ENCODE measurements at regions not wholly inside any gene's neighbourhood (a gene's known extent, or its start where the extent isn't known, plus 50 kb on each side); places are given as distances from the start of the nearest gene placed in this dataset.

DNA sequence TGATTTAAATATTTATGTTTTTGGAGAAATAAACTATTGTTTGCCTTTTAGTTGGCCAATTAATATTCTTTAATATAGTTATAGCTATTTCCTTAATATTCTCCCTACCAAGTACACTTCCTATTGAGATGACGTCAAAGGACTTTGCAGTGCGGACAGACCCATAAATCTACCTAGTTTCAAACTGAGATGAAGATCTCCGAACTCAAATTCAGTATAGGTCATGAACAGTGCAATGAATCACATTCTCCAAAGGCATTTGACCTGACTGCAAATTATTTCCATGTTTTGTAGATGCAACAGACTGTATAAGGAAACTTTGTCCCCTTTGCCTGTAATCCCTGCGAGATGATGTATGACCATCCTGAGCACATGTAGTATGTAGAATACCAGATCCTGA, 342.6 kb upstream of the FIGN start:
- TF ChIP-seq, protein P1, sequence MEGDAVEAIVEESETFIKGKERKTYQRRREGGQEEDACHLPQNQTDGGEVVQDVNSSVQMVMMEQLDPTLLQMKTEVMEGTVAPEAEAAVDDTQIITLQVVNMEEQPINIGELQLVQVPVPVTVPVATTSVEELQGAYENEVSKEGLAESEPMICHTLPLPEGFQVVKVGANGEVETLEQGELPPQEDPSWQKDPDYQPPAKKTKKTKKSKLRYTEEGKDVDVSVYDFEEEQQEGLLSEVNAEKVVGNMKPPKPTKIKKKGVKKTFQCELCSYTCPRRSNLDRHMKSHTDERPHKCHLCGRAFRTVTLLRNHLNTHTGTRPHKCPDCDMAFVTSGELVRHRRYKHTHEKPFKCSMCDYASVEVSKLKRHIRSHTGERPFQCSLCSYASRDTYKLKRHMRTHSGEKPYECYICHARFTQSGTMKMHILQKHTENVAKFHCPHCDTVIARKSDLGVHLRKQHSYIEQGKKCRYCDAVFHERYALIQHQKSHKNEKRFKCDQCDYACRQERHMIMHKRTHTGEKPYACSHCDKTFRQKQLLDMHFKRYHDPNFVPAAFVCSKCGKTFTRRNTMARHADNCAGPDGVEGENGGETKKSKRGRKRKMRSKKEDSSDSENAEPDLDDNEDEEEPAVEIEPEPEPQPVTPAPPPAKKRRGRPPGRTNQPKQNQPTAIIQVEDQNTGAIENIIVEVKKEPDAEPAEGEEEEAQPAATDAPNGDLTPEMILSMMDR (IDR thresholded peaks at IDR 0.05) = no peak
- TF ChIP-seq POLR2A (IDR thresholded peaks at IDR 0.05) = no peak
- Histone ChIP-seq H3K9me3 (no peaks in the 10 kb centered on the region), H3K4me3 (no peak overlapping the region), H3K4me1 (no peaks in the 10 kb centered on the region), H3K27ac (no peak overlapping the region), H3K36me3 (no peaks in the 10 kb centered on the region), H3K27me3 (no peaks in the 10 kb centered on the region)
- DNase-seq = no peak

DNA sequence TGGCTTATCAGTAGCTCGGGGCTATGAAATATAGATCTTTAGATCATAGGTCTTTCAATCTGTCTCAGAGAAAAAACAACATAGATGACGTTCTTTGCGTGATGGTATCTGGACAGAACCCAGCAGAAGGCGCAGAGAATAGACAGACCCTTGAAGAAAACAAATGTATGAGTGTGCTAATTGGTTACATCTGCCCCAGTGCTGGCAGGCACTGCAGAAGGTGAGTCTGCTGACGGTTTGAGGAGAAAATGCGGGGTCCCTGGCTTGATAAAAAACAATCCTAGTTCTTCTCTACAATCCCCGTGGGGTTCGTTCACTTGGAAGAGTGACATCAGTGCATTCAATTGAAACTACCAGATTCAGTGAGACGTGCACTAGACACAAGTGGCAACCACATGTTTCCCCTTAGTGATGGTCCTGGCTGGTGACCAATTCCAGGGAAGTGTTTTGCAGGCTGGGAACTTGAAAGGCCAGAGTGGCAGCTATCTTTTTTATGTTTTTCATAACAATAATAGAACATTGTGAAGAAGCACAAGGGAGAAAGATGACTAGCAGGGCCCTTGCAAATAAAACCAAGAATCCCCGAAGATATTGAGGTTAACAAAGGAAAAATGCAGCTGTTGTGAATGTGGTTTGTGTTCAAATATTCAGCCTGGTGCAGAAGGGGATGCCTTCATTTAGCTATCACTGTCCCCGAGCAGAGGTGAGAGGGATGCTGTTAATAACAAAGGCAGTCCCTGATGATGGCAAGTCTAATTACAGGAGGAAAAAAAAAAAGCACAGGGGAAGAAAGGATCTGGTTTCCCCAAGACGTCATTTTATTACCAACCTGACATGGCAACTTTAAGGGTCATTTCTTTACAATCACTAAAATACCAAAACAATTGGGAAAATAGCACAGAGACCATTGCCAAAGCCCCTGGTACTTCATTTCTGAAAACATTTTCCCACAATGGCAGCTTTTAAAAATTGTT, 337.6 kb upstream of the FIGN start:
- H3K4me1 ChIP-seq = no peaks in the 10 kb centered on the region
- H3K27me3 ChIP-seq = no peaks in the 10 kb centered on the region
- no peaks in the 10 kb centered on the region for H3K9me3 ChIP-seq
- H3K4me3 ChIP-seq = no peak overlapping the region
- TF ChIP-seq, protein P1 (IDR thresholded peaks at IDR 0.05) = no peak
- TF ChIP-seq POLR2A (IDR thresholded peaks at IDR 0.05) = no peak
- no peak for DNase-seq
- H3K36me3 ChIP-seq = no peaks in the 10 kb centered on the region
- H3K27ac ChIP-seq = no peak overlapping the region

DNA sequence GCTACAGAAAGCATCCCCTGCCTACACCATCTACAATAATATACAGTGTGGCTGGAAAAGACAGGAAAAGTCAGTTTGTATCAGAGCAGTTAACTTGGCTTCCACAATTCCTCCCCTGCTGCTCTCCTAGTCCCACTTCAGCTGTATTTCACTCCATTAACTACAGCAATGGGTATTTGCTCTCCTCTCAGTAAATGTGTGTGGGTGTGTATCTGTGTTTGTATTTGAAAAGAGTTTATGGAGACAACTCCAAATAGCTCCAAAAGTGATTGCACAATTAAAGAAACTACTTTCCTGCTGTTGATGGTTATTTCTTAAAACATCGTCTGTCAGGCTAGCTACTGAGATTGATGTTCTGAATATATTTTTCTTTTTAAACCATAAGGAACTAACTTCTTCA, 333.7 kb upstream of the FIGN start:
- H3K27ac ChIP-seq = no peak overlapping the region
- no peaks in the 10 kb centered on the region for H3K27me3 ChIP-seq
- H3K4me1 ChIP-seq = no peaks in the 10 kb centered on the region
- H3K36me3 ChIP-seq = no peaks in the 10 kb centered on the region
- H3K4me3 ChIP-seq = no peak overlapping the region
- H3K9me3 ChIP-seq = no peaks in the 10 kb centered on the region
- DNase-seq = no peak
- no peak for TF ChIP-seq POLR2A (IDR thresholded peaks at IDR 0.05)
- TF ChIP-seq, protein P1 (IDR thresholded peaks at IDR 0.05) = no peak

DNA sequence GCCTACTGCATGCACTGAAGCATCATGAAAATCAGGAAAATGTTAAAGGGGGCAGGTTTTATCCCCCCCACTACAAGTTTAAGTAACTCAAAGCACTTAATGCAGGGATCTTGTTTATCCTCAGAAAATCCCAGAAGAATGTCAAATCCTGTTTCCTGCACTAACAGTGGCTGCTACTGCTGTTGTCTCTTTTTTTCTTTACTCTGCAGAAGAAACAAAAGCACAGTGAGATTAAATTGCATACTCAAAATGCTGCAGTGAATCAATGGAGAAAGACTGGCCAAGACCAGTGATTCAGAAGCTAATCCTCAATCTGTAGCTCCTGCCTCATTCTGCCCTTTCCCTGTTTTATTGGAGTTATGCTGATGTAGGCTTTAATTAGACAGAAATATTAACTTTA, 332.3 kb upstream of the FIGN start:
- no peak for DNase-seq
- H3K27me3 ChIP-seq = no peaks in the 10 kb centered on the region
- H3K4me3 ChIP-seq = no peak overlapping the region
- H3K36me3 ChIP-seq = no peaks in the 10 kb centered on the region
- H3K27ac ChIP-seq = no peak overlapping the region
- no peaks in the 10 kb centered on the region for H3K4me1 ChIP-seq
- no peaks in the 10 kb centered on the region for H3K9me3 ChIP-seq
- TF ChIP-seq POLR2A (IDR thresholded peaks at IDR 0.05) = no peak
- TF ChIP-seq, protein P1 (IDR thresholded peaks at IDR 0.05) = no peak

DNA sequence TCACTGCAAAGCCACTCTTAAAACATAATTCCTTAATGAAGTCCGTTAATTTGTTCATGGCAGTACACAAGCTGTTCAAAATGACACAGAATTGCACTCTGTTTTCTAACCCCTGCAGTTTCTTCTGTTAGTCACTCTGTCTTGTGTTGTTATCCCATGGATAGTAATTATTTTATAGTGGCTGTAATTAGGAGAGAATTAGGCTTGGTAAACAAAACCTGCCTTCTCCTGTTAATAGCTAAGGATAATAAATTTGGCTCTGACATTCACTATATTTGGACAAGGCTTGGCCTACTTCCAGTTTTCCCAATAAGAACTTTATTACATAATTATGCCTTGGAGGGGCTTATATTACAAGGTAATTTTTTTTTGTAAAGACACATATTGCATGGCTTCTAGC, 330.3 kb upstream of the FIGN start:
- no peak for DNase-seq
- TF ChIP-seq, protein P1 (IDR thresholded peaks at IDR 0.05) = no peak
- no peak for TF ChIP-seq POLR2A (IDR thresholded peaks at IDR 0.05)
- Histone ChIP-seq H3K4me3 (no peak overlapping the region), H3K27ac (no peak overlapping the region), H3K9me3 (no peaks in the 10 kb centered on the region), H3K4me1 (no peaks in the 10 kb centered on the region), H3K27me3 (no peaks in the 10 kb centered on the region), H3K36me3 (no peaks in the 10 kb centered on the region)

Measured in Peyer's patch (tissue), 4 donors.